Breast epithelium (tissue), 3 donors: ENCODE measurements at regions not wholly inside any gene's neighbourhood (a gene's known extent, or its start where the extent isn't known, plus 50 kb on each side); places are given as distances from the start of the nearest gene placed in this dataset.

Experiments used
- POLR2AphosphoS5 ChIP-seq, 3 donors: sonication (generic); formaldehyde crosslinking; IDR thresholded peaks; one replicate each; pipeline ENCODE4 v1.6.1; 2017; ENCODE audit warnings: antibody characterized with exemption in 3 of 3
- TF ChIP-seq, protein P1 (sequence below), 3 donors: fragments of 450-650 bp; IDR thresholded peaks; one replicate each; pipeline ENCODE4 v1.5.1; 2016 to 2017; ENCODE audit warnings: antibody characterized with exemption in 3 of 3, mild to moderate bottlenecking in 3 of 3, moderate library complexity in 3 of 3

DNA sequence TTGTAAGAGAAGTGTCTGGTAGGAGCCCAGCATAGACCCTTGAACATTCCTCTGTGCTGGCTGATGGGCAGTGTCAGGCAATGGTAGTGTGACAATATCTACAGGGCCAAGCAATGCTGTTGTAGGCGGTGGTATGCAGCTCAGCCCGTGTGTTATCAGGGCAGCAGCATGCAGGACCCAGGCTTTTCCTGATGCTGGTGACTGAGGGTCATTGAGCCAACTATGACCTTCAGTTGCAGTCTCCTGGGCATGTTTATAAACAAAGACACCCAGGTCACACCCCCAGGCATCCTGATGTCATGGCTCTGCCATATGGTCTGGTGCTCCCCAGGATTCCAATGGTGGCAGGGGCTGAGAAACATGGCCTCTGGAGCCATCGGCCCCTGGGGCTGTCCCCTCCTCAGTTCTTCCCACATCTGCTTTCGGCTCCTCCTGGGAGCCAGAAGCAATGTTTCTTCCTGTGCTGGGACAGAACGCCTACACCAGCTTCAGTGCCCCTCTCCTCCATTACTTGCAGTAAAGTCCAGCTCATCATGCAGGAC is 518.0 kb upstream of the HS6ST1 start:
- TF ChIP-seq, protein P1, sequence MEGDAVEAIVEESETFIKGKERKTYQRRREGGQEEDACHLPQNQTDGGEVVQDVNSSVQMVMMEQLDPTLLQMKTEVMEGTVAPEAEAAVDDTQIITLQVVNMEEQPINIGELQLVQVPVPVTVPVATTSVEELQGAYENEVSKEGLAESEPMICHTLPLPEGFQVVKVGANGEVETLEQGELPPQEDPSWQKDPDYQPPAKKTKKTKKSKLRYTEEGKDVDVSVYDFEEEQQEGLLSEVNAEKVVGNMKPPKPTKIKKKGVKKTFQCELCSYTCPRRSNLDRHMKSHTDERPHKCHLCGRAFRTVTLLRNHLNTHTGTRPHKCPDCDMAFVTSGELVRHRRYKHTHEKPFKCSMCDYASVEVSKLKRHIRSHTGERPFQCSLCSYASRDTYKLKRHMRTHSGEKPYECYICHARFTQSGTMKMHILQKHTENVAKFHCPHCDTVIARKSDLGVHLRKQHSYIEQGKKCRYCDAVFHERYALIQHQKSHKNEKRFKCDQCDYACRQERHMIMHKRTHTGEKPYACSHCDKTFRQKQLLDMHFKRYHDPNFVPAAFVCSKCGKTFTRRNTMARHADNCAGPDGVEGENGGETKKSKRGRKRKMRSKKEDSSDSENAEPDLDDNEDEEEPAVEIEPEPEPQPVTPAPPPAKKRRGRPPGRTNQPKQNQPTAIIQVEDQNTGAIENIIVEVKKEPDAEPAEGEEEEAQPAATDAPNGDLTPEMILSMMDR (IDR thresholded peaks at IDR 0.05), result no peak
- TF ChIP-seq POLR2AphosphoS5 (IDR thresholded peaks at IDR 0.05), result no peak
